Stimulated activated CD8-positive, alpha-beta memory T cell treated with anti-CD3 and anti-CD28 coated beads, Interleukin-15, amount 100 ng/mL, for 48 hours (primary cell): ENCODE measurements at regions not wholly inside any gene's neighbourhood (a gene's known extent, or its start where the extent isn't known, plus 50 kb on each side); places are given as distances from the start of the nearest gene placed in this dataset.
"Not testable (repeated sequence)": the region's sequence is repeated elsewhere in the genome, so short reads cannot be mapped to it uniquely, and the experiment has no call there.

Source experiments
- DNase-seq, 2 donors: peaks; one replicate each; pipeline ENCODE4 v3.0.0-alpha.2; 2020; ENCODE audit warnings: low read depth in 2 of 2

DNA sequence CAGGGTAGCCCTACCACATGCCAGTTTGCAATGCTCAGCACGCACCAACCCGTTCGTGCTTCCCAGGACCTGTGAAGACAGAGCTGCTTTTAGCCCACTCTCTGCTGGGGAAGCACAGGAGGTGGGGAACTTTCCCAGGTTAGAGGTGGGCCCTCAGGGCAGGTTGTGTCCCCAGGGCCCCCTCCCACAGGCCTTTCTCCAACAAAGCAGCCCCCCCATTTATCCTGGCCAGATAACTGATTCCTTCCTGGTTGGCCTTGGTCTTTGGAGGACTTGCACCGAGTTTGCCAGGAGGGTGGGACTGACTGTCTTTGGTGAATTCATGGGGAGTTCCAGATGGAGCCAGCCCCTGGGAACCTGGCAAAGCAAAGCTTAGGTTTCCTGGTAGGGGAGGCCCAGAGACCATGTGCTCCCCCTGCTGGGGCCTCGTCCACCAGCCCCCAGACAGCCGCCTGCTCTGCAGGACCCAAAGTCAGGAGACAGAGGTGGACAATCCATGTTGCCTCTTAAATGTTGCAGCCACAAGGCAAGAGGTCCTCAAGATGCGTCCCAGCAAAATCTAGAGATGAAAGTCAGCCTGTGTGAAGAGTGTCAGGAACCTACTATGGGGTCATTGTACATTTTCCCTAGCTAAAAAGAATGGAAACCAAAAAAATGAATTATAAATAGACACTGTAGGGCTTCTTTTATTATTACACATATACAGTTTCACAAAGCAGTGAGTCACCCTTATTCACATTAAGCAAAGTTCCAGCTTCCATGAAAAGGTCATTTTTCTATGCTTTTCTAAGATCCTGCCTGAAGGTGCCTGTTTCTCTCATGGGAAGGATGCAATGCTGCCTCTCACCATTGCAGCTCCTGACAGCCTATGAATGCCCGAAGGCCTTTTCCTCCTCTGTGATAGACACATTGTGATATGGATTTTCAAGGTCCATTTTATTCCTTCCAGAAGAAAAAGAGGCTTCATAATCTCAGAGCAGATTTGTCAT lies 497.8 kb downstream of the PREX1 start:
- DNase-seq = no peak

DNA sequence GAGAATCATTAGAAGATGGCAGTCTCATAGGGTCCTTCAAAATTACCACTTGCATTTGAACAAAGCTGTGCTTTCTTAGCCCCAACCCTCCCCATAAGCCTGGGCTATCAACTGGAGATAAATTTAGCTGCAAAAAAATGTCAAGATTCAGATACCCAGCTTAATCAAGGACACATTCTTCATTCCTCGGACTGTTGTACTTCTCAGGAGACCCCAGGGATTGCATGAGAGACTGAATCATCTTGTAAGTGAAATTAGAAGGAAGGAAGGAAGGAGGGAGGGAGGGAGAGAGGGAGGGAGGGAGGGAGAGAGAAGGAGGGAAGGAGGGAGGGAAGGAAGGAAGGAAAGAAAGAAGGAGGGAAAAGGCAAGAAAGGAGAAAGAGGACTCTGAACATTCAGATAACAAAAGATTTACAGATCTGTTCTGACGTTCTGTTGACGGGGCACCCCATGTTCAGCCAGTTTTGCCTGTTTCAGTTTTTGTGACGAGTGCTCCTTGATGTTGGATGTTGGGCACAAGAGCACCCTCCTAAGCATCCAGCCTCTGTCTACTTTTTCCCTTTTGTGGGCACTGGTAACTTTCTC lies 498.7 kb downstream of the PREX1 start:
- DNase-seq = no peak

DNA sequence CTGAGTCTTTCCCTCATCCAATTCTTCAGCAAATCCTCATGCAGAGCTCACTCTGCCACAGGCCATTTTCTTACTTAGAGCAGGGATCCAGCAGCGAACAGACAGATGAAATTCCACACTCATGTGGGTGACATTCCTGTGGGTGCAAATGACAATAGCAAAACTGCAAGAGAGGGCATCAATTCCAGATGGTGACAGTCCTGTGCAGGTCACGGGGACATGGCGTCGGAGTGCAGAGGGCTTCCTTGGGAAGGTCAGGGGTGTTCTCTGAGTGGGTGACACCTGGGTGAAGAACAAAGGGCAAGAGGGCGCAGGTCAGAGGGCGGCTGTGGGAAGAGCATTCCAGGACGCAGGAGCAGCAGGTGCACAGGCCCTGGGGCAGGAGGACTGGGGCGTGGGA lies 500.0 kb downstream of the PREX1 start:
- DNase-seq = not testable (repeated sequence)

DNA sequence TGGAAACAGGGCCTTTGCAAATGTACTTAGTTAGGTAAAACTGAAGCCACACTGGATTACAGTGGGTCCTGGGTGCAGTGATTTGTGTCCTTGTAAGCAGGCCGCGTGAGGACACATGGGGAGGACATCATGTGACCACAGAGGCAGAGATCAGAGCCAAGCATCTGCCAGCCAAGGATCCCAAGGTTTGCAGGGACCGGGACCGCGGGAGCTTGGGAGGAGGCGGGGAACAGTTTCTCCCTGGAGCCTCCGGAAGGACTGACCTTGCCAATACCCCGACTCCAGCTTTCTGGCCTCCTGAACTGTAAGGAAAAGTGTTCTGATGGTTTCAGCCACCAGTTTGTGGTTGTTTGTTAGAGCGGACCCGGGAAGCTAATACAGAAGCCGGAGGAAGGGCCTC lies 500.9 kb downstream of the PREX1 start:
- DNase-seq = no peak

DNA sequence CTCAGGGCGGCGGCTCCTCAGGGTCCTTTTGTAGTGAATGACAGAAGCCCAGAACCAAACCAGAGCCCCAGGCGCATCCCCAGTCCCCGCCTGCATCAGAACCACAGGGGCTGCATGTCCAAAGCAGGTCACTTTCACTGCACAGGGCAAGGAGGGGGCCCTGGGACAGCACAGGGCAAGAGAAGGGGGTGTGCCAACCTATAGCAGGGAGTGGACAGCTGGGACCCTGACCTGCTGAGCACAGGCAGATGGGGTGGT lies 501.4 kb downstream of the PREX1 start:
- DNase-seq = no peak

DNA sequence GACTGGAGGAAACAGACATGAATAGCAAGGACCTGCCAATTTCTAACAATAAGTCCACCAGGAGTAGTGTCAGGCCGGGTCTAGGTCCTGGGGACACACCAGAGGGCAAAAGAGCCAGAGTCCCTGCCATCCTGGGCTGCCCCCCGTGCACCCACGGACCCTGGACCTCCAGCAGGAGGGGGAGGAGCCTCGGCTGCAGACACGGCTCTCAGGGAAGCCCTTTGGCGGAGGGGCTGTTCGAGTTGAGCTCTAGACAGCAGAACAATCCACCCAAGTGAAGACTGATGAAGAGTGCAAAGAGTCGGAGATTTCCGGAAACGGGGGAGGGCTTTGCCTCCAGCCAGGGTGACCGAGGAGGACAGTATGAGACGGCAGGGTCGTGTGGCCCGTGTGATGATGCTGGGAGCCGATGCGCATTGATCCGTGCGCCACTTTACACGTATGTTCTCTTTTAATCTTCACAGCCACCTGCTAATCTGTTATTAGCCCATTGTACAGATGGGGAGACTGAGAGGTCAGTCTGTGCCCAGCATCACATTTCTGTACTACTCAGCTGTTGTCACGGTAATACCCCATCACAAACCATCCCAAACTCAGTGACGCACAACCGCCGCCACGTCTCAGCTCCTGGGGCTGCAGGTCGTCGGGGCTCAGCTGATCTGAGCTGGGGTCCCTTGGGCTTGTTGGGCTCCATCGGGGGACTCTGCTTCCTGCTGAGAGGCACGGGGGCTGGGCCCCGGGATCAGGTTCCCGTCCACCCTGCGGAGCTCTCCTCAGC lies 502.0 kb downstream of the PREX1 start:
- no peak for DNase-seq

DNA sequence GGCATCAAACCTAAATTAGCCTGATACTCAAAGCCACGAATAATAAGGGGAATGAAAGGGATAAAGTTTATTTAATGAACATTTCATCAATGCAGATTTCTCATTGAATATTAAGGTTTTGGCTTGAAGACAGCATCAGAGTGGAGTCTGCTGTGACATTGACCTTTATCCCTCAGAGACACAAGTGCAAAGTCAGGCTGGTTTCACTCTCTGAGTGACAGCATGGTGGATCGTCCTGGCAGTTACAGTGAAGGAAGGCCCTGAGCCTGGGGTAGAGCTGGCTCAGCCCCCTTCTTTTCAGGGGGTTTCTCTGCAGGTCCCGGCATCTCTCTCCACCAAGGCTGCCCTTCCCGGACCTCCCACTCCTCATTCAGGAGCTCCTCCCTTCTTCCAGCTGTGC lies 503.1 kb downstream of the PREX1 start:
- DNase-seq = no peak

DNA sequence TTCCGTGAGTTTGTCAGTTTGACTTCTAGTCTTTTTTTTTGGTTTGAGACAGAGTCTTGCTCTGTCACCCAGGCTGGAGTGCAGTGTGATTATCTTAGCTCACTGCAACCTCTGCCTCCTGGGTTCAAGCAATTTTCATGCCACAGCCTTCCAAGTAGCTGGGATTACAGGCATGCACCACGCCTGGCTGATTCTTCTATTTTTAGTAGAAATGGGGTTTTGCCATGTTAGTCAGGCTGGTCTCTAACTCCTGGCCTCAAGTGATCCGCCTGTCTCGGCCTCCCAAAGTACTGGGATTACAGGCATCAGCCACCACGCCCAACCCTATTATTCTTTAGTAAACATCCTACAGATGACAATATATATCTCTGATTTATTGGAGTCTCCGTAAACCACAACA lies 506.5 kb downstream of the PREX1 start:
- DNase-seq = no peak

DNA sequence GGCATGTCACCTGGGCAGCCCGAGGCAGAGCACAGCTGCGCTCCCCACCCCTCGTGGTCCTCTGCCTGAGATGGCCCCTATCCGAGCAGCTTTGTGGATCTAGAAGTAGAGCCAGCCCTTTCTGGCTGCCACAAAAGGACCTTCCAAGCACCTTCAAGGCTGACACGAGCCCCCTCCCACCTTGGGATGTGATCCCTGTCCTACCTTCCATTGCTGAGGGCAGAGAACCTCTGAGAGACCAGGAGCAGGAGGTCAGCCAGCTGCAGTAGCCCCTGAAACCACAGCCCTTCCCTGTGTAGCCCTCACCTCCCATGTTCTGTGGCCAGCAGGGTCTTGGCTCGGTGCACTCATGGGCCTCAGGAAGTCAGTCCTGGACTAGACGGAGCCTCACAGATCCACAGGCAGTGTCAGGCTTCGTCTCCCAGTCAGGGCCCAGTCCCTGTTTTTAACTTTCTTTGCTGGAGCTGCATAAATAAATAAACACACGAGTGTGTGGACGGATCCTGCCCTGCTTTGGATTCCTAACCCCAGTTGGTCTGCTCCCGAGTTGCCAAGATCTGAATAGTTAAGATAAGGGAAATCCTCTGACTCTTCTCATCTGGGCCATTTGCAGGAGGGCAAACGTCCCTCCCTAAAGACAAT lies 507.7 kb downstream of the PREX1 start:
- no peak for DNase-seq

DNA sequence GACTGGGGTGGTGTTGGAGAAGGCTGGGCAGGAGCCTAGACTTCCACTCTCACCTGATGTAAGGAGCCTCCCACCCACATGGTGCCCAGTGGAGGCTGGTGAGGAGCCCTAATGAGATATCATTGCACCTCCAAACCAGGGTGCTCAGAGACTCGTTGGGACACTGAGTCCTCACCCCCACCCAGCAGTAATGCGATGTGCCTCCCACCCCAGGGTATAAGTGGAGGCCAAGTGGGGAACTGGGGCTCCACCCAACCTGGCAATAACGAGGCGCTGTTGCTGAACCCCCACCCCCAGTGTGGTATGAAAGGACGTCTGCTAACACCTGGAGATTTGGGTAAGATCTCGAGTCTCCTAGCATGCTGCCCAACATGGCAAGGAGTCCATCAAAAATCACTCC lies 510.2 kb downstream of the PREX1 start:
- DNase-seq = no peak

DNA sequence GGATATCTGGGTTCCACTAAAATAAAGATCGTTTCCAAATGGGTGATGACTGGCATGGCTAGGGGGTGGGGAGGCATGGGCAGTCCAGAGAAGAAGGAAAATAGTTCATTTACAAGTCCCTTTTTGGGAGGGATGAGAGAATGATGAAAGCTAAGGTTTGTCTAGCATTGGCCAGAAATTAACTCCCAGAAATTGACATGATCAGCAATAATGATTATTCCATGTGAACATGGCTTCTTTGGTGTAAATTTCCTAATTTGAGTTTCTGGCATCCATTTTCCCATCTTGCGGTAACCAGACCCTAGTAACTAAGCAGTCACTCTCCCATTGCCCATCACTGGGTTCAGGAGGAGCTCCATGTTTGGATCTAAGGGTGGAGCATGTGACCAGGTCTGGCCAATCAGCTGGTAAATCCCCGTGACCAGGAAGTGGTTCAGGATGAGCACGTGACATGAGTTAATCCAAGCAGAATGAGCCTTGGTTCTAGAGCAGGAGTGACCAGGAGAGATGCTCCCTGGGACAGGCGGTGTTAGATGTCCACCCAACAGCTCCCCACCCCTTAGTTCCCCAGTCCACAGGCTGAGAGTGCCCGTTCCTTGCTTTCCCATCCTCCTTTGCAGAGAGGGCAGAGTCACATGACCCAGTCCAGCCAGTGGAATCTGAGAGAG lies 512.7 kb downstream of the PREX1 start:
- no peak for DNase-seq

DNA sequence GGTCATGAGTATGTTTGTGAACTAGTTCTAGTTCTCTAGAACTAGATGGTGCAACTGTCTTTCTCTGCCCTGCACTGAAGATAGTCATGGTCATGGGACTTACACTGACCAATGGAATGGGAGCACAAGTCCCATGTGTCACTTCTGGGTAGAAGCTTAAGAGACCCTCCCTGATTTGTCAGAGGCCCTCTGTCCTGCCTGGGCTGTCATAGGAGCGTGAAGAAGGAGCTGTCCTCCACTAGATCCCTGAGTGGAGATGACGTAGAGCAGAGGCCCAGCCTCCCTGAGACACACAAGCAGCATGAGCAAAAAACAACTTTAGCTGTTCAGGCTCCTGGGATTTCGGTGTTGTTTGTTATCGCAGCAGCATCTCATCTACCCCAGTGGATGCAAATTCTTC lies 514.5 kb downstream of the PREX1 start:
- no peak for DNase-seq

DNA sequence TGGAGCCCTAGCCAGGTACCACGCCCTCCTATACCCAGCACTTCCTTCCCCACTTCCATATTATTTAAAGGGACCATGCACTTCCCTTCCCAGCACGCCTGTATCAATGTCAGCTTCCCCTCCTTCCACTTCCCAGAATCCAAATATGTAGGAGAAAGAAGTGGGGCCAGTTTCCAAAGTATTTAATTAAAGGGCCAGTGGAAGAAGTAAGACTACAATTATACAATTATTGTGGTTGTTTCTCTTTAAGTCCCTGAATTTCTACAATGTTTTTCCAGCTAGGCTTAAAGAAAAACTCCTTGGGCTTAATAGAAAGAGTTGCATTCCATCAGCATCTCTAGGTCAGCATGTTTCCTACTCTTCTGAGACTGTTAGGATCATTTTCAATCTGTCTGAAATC lies 515.8 kb downstream of the PREX1 start:
- no peak for DNase-seq

DNA sequence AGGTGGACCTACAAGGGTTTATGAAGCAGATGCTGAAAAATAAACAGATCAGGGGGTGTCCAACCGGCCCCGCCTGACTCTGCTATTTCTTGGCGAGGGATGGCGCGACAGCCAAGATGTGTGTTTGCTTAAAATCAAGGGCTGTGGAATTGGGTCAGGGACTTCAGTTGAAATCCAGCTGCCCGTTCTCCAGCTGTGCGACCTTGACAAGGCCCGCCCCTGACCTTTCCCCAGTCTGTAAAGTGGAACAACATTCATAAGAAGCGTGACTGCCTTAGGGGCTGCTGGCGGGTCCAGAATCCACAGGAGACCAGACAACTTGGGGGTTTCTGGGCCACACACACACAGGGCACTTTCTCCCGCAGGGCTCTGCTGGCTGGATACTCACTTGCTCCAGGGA lies 517.5 kb downstream of the PREX1 start:
- DNase-seq = no peak

DNA sequence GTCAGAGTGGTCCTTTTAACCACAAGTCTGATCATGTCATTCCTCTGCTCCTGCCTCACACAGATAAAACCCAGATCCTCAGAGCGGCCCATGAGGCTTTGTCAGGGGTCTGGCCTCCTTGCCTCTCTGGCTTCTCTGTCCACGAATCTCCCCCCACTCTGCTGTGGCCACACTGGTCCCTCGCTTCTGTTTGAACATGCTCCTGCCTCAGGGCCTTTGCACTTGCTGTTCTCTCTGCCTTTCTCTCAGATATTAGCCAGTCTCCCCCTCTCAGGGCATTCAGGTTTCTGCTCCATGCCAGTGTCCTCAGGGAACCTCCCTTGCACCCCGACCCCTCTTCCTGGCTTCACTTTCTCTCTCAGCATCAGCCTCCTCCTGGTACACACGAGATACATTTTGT lies 518.5 kb downstream of the PREX1 start:
- DNase-seq = no peak

DNA sequence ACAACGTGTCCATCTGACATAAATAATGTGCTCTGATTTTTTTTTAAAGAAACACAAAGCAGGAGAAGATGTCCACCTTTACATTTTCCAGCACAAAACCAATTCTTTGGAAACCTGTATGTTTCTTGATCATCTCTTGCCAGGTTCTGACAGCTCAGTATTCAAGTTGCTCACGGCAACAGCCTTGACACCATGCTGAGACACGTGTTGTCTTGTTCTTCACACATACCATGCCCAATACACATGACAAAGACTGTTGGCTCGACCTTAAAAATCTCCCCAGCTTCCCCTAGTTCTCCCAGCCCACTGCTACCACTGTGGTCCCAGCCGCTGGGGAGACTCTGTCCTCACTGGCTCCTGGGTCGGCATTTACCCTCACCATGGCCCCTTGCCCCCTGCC lies 518.9 kb downstream of the PREX1 start:
- DNase-seq = no peak

DNA sequence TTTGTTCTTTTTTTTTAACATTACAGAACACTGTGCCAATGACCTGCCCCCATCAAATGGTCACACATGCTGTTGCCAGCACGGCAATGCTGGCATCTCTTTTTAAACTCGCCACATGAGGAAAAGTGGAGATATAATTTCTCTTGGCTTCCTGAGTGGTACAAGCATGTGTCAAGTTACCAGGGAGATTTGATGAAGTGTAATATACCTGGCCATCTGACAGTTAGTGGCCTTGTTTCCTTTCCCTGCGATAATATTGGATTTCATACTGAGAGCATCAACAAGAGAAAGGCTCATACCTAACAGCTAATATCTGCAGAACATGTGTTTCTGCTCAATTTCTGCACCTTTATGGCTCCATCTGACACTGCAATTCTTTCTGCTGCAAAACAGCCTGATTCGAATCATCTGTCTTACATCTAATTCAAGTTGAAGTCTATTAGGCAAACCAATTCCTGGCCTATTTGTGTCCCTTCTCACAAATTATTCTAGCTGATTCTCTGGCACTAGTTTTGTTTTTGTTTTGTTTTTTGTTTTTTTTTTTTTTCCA lies 519.5 kb downstream of the PREX1 start:
- no peak for DNase-seq

DNA sequence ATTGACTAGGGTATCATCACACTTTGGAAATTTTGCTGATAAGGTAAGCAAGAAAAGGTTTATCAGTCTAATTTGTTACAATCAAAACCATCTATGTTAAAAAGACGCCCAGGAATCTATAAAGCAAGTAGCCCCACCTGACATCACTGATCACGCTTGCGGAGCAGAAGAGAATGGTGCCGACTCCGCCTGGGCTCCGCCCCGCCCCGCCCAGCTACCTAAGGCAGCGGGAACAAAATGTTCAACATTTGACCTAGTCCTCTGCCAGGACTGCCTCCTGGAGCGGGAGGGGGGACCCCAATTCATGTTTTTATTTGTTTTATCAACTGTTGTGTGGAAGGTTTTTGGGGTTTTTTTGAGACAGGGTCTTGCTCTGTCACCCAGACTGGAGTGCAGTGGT lies 520.5 kb downstream of the PREX1 start:
- no peak for DNase-seq

DNA sequence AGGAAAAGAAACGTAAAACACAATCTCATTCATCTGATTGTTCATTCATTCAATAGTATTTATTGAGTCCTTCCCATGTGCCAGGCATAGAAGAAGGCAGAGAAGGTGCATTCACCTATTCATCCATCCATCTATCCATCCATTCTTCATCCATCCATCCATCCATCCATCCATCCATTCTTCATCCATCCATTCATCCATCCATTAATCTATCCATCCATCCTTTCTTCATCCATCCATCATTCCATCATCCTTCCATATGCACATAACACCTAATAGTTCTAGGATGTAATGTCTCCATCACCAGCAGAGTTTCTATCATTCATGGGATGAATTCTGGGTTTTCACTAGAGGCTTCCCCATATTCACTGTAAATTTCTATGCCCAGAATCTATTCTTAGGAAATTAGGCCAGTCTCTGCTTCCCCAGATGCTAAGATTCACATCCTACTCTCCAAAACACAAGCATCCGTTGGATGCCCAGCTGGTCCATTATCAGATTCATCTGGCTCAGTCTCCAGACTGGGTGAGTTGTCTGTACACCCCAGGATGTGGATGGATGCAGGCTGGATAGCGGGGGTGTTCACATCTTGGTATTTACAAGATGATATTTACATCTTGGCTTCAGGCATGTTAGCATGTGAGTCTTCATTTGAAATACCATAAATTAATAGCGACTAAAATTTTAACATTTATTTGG lies 517.7 kb upstream of the SULF2 start:
- DNase-seq = no peak

DNA sequence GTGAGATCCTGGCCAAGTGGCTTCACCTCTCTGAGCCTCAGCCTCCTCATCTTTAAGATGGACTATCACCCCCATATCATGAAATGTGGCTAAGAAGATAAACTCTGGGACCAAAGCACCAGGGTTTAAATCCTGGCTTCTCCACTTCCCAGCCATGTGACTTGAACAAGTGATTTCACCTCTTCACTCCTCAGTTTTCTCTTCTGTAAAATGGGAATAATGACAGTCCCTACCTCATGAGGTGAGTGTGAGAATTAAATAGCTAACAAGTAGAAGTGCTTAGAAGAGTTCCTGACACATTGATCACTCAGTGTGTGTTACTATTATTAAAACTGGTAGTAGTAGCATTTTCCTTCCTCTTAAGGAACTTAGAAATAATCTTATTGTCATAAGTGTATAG lies 516.9 kb upstream of the SULF2 start:
- DNase-seq = no peak

DNA sequence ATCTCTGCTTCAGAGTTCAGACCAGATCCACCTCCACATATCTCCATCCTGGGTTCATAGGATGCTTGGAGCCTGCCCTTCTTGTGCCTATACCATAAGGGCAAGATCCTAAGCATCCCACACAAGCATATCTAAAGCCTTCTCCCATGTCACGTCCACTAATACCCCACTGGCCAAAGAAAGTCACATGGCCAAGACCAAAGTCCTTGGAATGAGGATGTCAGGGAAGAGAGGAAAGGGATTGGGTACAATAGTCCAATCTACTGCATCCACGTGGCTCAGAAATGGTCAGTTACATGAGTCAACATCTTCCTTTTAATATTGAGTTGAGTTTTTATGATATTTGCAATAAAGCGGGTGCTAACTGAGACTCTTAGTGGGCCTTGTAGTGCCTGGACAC lies 515.9 kb upstream of the SULF2 start:
- DNase-seq = no peak
